IMR-90 (cell line): ENCODE measurements at regions not wholly inside any gene's neighbourhood (a gene's known extent, or its start where the extent isn't known, plus 50 kb on each side); places are given as distances from the start of the nearest gene placed in this dataset.

ENCODE experiments used
- ATAC-seq: fragments of 200-7000 bp; cut with Tn5 transposase; 2 replicates; pipeline ENCODE4 v1.9.1; 2020; ENCODE audit warnings: low read depth, mild to moderate bottlenecking, moderate library complexity
- BruUV-seq: library from RNA; stranded (reverse); fragments of 400-500 nt; replicated peaks from 2 replicates; lab custom pipeline; 2021; lab: Mats Ljungman, UMichigan
- CTCF ChIA-PET: fragments of 300-600 bp; formaldehyde crosslinking; extraction: SDS; loops from one replicate; lab custom pipeline; 2021; ENCODE audit warnings: antibody characterized with exemption; lab: Yijun Ruan, JAX
- POLR2A ChIA-PET: fragments of 300-600 bp; sonication (Branson Sonifier 250); formaldehyde crosslinking; loops from one replicate; lab custom pipeline; 2022; ENCODE audit warnings: antibody characterized with exemption; ENCODE audit not compliant: unreplicated experiment; lab: Charles Lee
- DNase-seq: peaks from one replicate; pipeline ENCODE4 v3.0.0; 2013
- H2AFZ ChIP-seq: replicated peaks from 2 replicates; pipeline ENCODE3; 2013; ENCODE audit warnings: low read length, mild to moderate bottlenecking; ENCODE audit not compliant: poor library complexity
- H2AK5ac ChIP-seq: 2 replicates; pipeline ENCODE4 v1.6.1; 2013; ENCODE audit warnings: low read depth, low read length, inconsistent platforms
- H2AK9ac ChIP-seq: replicated peaks from 2 replicates; pipeline ENCODE3; 2013; ENCODE audit warnings: mild to moderate bottlenecking, low read depth, low read length, moderate library complexity; ENCODE audit not compliant: poor library complexity
- H2BK120ac ChIP-seq: 2 replicates; pipeline ENCODE4 v1.6.1; 2013; ENCODE audit warnings: low read depth, low read length, inconsistent platforms
- H2BK15ac ChIP-seq: 3 replicates; pipeline ENCODE4 v1.6.1; 2013; ENCODE audit warnings: low read depth, low read length, inconsistent platforms
- H2BK20ac ChIP-seq: 2 replicates; pipeline ENCODE4 v1.6.1; 2013; ENCODE audit warnings: low read depth, mild to moderate bottlenecking, inconsistent platforms, low read length, moderate library complexity
- H2BK5ac ChIP-seq: 2 replicates; pipeline ENCODE4 v1.6.1; 2013; ENCODE audit warnings: mild to moderate bottlenecking, low read depth, low read length, inconsistent platforms; ENCODE audit not compliant: poor library complexity, severe bottlenecking
- H3K14ac ChIP-seq: replicated peaks from 2 replicates; pipeline ENCODE4 v1.6.1; 2013; ENCODE audit warnings: low read depth, low read length, inconsistent platforms
- H3K18ac ChIP-seq: 2 replicates; pipeline ENCODE4 v1.6.1; 2013; ENCODE audit warnings: low read depth, low read length, control low read depth
- H3K23ac ChIP-seq: 2 replicates; pipeline ENCODE4 v1.6.1; 2013; ENCODE audit warnings: low read depth, low read length, inconsistent platforms
- H3K27ac ChIP-seq: 2 replicates; pipeline ENCODE4 v1.5.1; 2013; ENCODE audit warnings: mild to moderate bottlenecking, control low read depth, low read length; ENCODE audit not compliant: insufficient read depth
- H3K27me3 ChIP-seq: 2 replicates; pipeline ENCODE4 v1.6.1; 2013; ENCODE audit warnings: low read length; ENCODE audit not compliant: control insufficient read depth, insufficient read depth
- H3K36me3 ChIP-seq: 2 replicates; pipeline ENCODE4 v1.6.1; 2013; ENCODE audit warnings: low read length, mixed read lengths; ENCODE audit not compliant: control insufficient read depth, insufficient read depth
- H3K4ac ChIP-seq: 2 replicates; pipeline ENCODE4 v1.6.1; 2013; ENCODE audit warnings: low read depth, low read length, inconsistent platforms
- H3K4me1 ChIP-seq: 2 replicates; pipeline ENCODE4 v1.6.1; 2013; ENCODE audit warnings: low read length, mixed read lengths; ENCODE audit not compliant: control insufficient read depth, insufficient read depth
- H3K4me2 ChIP-seq: 2 replicates; pipeline ENCODE4 v1.6.1; 2013; ENCODE audit warnings: low read depth, mild to moderate bottlenecking, control low read depth, low read length, moderate library complexity
- H3K4me3 ChIP-seq: 2 replicates; pipeline ENCODE4 v1.5.1; 2013; ENCODE audit warnings: low read depth, mild to moderate bottlenecking, control low read depth, low read length, moderate library complexity; ENCODE audit not compliant: insufficient read depth
- H3K56ac ChIP-seq: 2 replicates; pipeline ENCODE4 v1.6.1; 2013; ENCODE audit warnings: low read length, inconsistent platforms; ENCODE audit not compliant: insufficient read depth; ENCODE audit errors: extremely low read depth
- H3K79me1 ChIP-seq, 2 experiments: 2 replicates each; pipeline ENCODE4 v1.6.1; 2013; ENCODE audit warnings: low read length in 2 of 2, inconsistent platforms in 1 of 2, low read depth in 1 of 2
- H3K9ac ChIP-seq: 2 replicates; pipeline ENCODE4 v1.6.1; 2013; ENCODE audit warnings: low read depth, low read length, control low read depth
- H3K9me1 ChIP-seq: 2 replicates; pipeline ENCODE4 v1.6.1; 2013; ENCODE audit warnings: low read length, inconsistent platforms; ENCODE audit not compliant: insufficient read depth
- H3K9me3 ChIP-seq: 2 replicates; pipeline ENCODE4 v1.6.1; 2013; ENCODE audit warnings: low read length; ENCODE audit not compliant: control insufficient read depth, insufficient read depth
- H4K20me1 ChIP-seq: 2 replicates; pipeline ENCODE4 v1.6.1; 2013; ENCODE audit warnings: low read length, inconsistent platforms; ENCODE audit not compliant: insufficient read depth
- H4K5ac ChIP-seq: 2 replicates; pipeline ENCODE4 v1.6.1; 2013; ENCODE audit warnings: mild to moderate bottlenecking, low read depth, low read length, control low read depth
- H4K8ac ChIP-seq, 2 experiments: 2 replicates each; pipeline ENCODE4 v1.6.1; 2013; ENCODE audit warnings: low read depth in 2 of 2, low read length in 2 of 2, control low read depth in 1 of 2, inconsistent platforms in 1 of 2
- H4K91ac ChIP-seq: 2 replicates; pipeline ENCODE4 v1.6.1; 2013; ENCODE audit warnings: low read depth, low read length, inconsistent platforms; ENCODE audit not compliant: insufficient read depth
- FOS ChIP-seq: fragments of 150-350 bp; IDR thresholded peaks from 2 replicates; pipeline ENCODE4 v1.6.1; 2016; ENCODE audit warnings: low read depth, low read length
- MAFK ChIP-seq: IDR thresholded peaks from 2 replicates; pipeline ENCODE4 v1.6.1; 2012; ENCODE audit warnings: low read depth, low read length, improper control_type of control experiment
- MXI1 ChIP-seq: IDR thresholded peaks from 2 replicates; pipeline ENCODE4 v1.6.1; 2012; ENCODE audit warnings: low read depth, mild to moderate bottlenecking, low read length, moderate library complexity, borderline replicate concordance
- NFE2L2 ChIP-seq: fragments of 150-350 bp; IDR thresholded peaks from 2 replicates; pipeline ENCODE4 v1.6.1; 2016; ENCODE audit warnings: low read depth, mild to moderate bottlenecking, low read length
- RCOR1 ChIP-seq: IDR thresholded peaks from 2 replicates; pipeline ENCODE4 v1.6.1; 2012; ENCODE audit warnings: mild to moderate bottlenecking, low read length, improper control_type of control experiment; ENCODE audit not compliant: insufficient replicate concordance
- RFX5 ChIP-seq: IDR thresholded peaks from 2 replicates; pipeline ENCODE4 v1.8.0; 2012; ENCODE audit warnings: low read depth, mild to moderate bottlenecking, low read length, moderate library complexity
- SMC3 ChIP-seq: fragments of 150-350 bp; IDR thresholded peaks from 2 replicates; pipeline ENCODE4 v1.6.1; 2016; ENCODE audit warnings: low read depth, mild to moderate bottlenecking, antibody characterized with exemption, low read length, moderate library complexity
- dilution Hi-C: fragments of 300-500 bp; cut with HindIII; formaldehyde crosslinking; loops from one replicate; pipeline ENCODE4 v1.14.3; 2018; ENCODE audit warnings: low sequenced_read_pairs; ENCODE audit not compliant: unreplicated experiment
- in situ Hi-C: fragments of 300-500 bp; cut with MboI; formaldehyde crosslinking; loops from 3 replicates; pipeline ENCODE4 v1.14.3; 2019; ENCODE audit warnings: low sequenced_read_pairs, inconsistent platforms, mixed read lengths
- intact Hi-C: fragments of 100-400 bp; cut with micrococcal nuclease; formaldehyde crosslinking; loops from 2 replicates; pipeline ENCODE4 v1.10.0; 2022
- TF ChIP-seq, protein P1 (sequence below): conservative IDR thresholded peaks from 2 replicates; pipeline ENCODE4 v1.5.1; 2012; ENCODE audit warnings: mild to moderate bottlenecking, low read depth, low read length, improper control_type of control experiment
- TF ChIP-seq, protein P2 (sequence below): fragments of 150-350 bp; IDR thresholded peaks from 2 replicates; pipeline ENCODE4 v1.6.1; 2016; ENCODE audit warnings: low read depth, mild to moderate bottlenecking, low read length, moderate library complexity, borderline replicate concordance

- in situ Hi-C loops, result no loop called here
- H2BK20ac ChIP-seq, result no peak overlapping the region
Observed at GRCh38 chr4:164462471-164462870, 291.5 kb upstream of the SMIM31 start.

More at GRCh38 chr4:164462471-164462870, 291.5 kb upstream of the SMIM31 start:
- dilution Hi-C loops, result no loop called here
- H3K9ac ChIP-seq, result no peak overlapping the region
- no peak for DNase-seq
- POLR2A ChIA-PET, result no interaction called here
- H3K9me1 ChIP-seq, result no peaks in the 10 kb centered on the region
- peaks cover 5% of the 10 kb centered on the region for H3K9me3 ChIP-seq
- TF ChIP-seq NFE2L2, result no peak
- TF ChIP-seq, protein P1, sequence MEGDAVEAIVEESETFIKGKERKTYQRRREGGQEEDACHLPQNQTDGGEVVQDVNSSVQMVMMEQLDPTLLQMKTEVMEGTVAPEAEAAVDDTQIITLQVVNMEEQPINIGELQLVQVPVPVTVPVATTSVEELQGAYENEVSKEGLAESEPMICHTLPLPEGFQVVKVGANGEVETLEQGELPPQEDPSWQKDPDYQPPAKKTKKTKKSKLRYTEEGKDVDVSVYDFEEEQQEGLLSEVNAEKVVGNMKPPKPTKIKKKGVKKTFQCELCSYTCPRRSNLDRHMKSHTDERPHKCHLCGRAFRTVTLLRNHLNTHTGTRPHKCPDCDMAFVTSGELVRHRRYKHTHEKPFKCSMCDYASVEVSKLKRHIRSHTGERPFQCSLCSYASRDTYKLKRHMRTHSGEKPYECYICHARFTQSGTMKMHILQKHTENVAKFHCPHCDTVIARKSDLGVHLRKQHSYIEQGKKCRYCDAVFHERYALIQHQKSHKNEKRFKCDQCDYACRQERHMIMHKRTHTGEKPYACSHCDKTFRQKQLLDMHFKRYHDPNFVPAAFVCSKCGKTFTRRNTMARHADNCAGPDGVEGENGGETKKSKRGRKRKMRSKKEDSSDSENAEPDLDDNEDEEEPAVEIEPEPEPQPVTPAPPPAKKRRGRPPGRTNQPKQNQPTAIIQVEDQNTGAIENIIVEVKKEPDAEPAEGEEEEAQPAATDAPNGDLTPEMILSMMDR, result no peak
- no peak for TF ChIP-seq SMC3
- TF ChIP-seq RCOR1, result no peak
- no peak for TF ChIP-seq RFX5
- TF ChIP-seq FOS, result no peak
- TF ChIP-seq MXI1, result no peak
- no peak for TF ChIP-seq MAFK
- TF ChIP-seq, protein P2, sequence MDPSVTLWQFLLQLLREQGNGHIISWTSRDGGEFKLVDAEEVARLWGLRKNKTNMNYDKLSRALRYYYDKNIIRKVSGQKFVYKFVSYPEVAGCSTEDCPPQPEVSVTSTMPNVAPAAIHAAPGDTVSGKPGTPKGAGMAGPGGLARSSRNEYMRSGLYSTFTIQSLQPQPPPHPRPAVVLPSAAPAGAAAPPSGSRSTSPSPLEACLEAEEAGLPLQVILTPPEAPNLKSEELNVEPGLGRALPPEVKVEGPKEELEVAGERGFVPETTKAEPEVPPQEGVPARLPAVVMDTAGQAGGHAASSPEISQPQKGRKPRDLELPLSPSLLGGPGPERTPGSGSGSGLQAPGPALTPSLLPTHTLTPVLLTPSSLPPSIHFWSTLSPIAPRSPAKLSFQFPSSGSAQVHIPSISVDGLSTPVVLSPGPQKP, result no peak
- no peak overlapping the region for H3K4ac ChIP-seq
- H3K27ac ChIP-seq, result no peak overlapping the region
- H3K18ac ChIP-seq, result no peak overlapping the region
- H4K91ac ChIP-seq, result no peak overlapping the region
- ATAC-seq, result no peak
- no TSS peak for BruUV-seq
- H4K5ac ChIP-seq, result no peak overlapping the region
- H2BK120ac ChIP-seq, result no peak overlapping the region
- intact Hi-C loops, result no loop called here
- no peaks in the 10 kb centered on the region for H3K27me3 ChIP-seq
- no peaks in the 10 kb centered on the region for H3K4me1 ChIP-seq
- no peak overlapping the region for H3K4me3 ChIP-seq
- H3K14ac ChIP-seq, result no peak overlapping the region
- H3K56ac ChIP-seq, result no peak overlapping the region
- H2AFZ ChIP-seq, result no peak overlapping the region
- H3K36me3 ChIP-seq, result no peaks in the 10 kb centered on the region
- no peak overlapping the region for H2BK15ac ChIP-seq
- CTCF ChIA-PET, result no interaction called here
- no peak overlapping the region for H2AK9ac ChIP-seq
- H3K79me1 ChIP-seq, result no peaks in the 10 kb centered on the region
- no peak overlapping the region for H3K23ac ChIP-seq
- no peak overlapping the region for H4K8ac ChIP-seq
- H4K20me1 ChIP-seq, result no peaks in the 10 kb centered on the region
- H3K4me2 ChIP-seq, result no peak overlapping the region
- no peak overlapping the region for H2AK5ac ChIP-seq
- no peak overlapping the region for H2BK5ac ChIP-seq
